GM12878 (cell line): ENCODE measurements at regions not wholly inside any gene's neighbourhood (a gene's known extent, or its start where the extent isn't known, plus 50 kb on each side); places are given as distances from the start of the nearest gene placed in this dataset.

Experiments used
- ATAC-seq: fragments of 200-7000 bp; cut with Tn5 transposase; 3 replicates; pipeline ENCODE4 v1.9.1; 2020; ENCODE audit warnings: mild to moderate bottlenecking, moderate library complexity
- BruUV-seq: library from RNA; stranded (reverse); fragments of 400-500 nt; replicated peaks from 2 replicates; lab custom pipeline; 2021; lab: Mats Ljungman, UMichigan
- CTCF ChIA-PET: fragments of 300-600 bp; sonication (Branson Sonifier 250); formaldehyde crosslinking; extraction: SDS; loops from one replicate; lab custom pipeline; 2021; ENCODE audit warnings: inconsistent platforms; lab: Yijun Ruan, JAX
- POLR2A ChIA-PET: fragments of 350-600 bp; formaldehyde crosslinking; extraction: SDS; loops from one replicate; lab custom pipeline; 2021; ENCODE audit warnings: inconsistent platforms; lab: Charles Lee
- RAD21 ChIA-PET: fragments of 300-600 bp; sonication (Branson Sonifier 250); formaldehyde crosslinking; loops from one replicate; lab custom pipeline; 2023; ENCODE audit warnings: antibody characterized with exemption; ENCODE audit not compliant: unreplicated experiment; lab: Charles Lee
- SMC1A ChIA-PET: fragments of 300-600 bp; sonication (Branson Sonifier 250); formaldehyde crosslinking; loops from one replicate; lab custom pipeline; 2023; ENCODE audit not compliant: unreplicated experiment, uncharacterized antibody; lab: Charles Lee
- DNase-seq: peaks from one replicate; pipeline ENCODE4 v3.0.0-alpha.2; 2011; ENCODE audit warnings: low read depth, low spot score
- FAIRE-seq: peaks from 3 replicates; lab custom pipeline; 2011; peaks lifted over from hg19 to GRCh38; lab: Jason Lieb, UNC
- H2AFZ ChIP-seq: 2 replicates; pipeline ENCODE4 v1.6.0; 2011; ENCODE audit warnings: low read depth, low read length, control low read depth; ENCODE audit not compliant: control insufficient read depth
- H3K27ac ChIP-seq: 2 replicates; pipeline ENCODE4 v1.5.1; 2011; ENCODE audit warnings: control low read depth; ENCODE audit not compliant: control insufficient read depth, insufficient read depth
- H3K27me3 ChIP-seq, 2 experiments: replicated peaks in 1 of 2; 2 replicates each; pipeline versions ENCODE4 v1.6.0 to v1.6.1; 2011; ENCODE audit warnings: low read length in 1 of 2; ENCODE audit not compliant: control insufficient read depth in 2 of 2, insufficient read depth in 2 of 2
- H3K36me3 ChIP-seq, 2 experiments: 2 replicates each; pipeline ENCODE4 v1.5.1; 2011; ENCODE audit warnings: low read length in 1 of 2; ENCODE audit not compliant: control insufficient read depth in 2 of 2, insufficient read depth in 2 of 2
- H3K4me1 ChIP-seq: 2 replicates; pipeline ENCODE4 v1.6.1; 2011; ENCODE audit warnings: mild to moderate bottlenecking, low read length, moderate library complexity, mixed read lengths; ENCODE audit not compliant: control insufficient read depth, insufficient read depth
- H3K4me2 ChIP-seq: 2 replicates; pipeline ENCODE4 v1.6.0; 2011; ENCODE audit warnings: control low read depth; ENCODE audit not compliant: control insufficient read depth, insufficient read depth
- H3K4me3 ChIP-seq: fragments of 200-600 bp; sonication (generic); 2 replicates; pipeline ENCODE4 v1.5.1; 2016
- H3K79me2 ChIP-seq: 2 replicates; pipeline ENCODE4 v1.6.0; 2011; ENCODE audit warnings: low read length; ENCODE audit not compliant: control insufficient read depth, insufficient read depth
- H3K9ac ChIP-seq: 2 replicates; pipeline ENCODE4 v1.8.0; 2011; ENCODE audit warnings: low read length, control low read depth, mixed read lengths; ENCODE audit not compliant: control insufficient read depth, insufficient read depth
- H3K9me3 ChIP-seq: replicated peaks from 3 replicates; pipeline ENCODE4 v1.5.1; 2011; ENCODE audit warnings: mild to moderate bottlenecking, low read length; ENCODE audit not compliant: control insufficient read depth, insufficient read depth
- H4K20me1 ChIP-seq: 2 replicates; pipeline ENCODE4 v1.6.0; 2011; ENCODE audit not compliant: control insufficient read depth, insufficient read depth
- CBX3 ChIP-seq: fragments of 200-600 bp; sonication (generic); IDR thresholded peaks from 2 replicates; pipeline ENCODE4 v1.6.1; 2016; ENCODE audit warnings: low read depth, borderline replicate concordance
- CHD1 ChIP-seq: IDR thresholded peaks from 2 replicates; pipeline ENCODE4 v1.6.1; 2012; ENCODE audit warnings: low read depth, low read length, improper control_type of control experiment
- CREB1 ChIP-seq: IDR thresholded peaks from 2 replicates; pipeline ENCODE4 v1.6.1; 2012; ENCODE audit warnings: low read depth, mild to moderate bottlenecking, inconsistent platforms
- EED ChIP-seq: sonication (generic); IDR thresholded peaks from 2 replicates; pipeline ENCODE4 v1.6.1; 2016; ENCODE audit warnings: antibody characterized with exemption, low read depth
- MEF2A ChIP-seq: IDR thresholded peaks from 2 replicates; pipeline ENCODE4 v1.6.1; 2011; ENCODE audit warnings: low read depth, mild to moderate bottlenecking, low read length, moderate library complexity; ENCODE audit not compliant: insufficient read depth
- MXI1 ChIP-seq: fragments of 150-350 bp; IDR thresholded peaks from 2 replicates; pipeline ENCODE4 v1.6.1; 2011; ENCODE audit warnings: low read depth, mild to moderate bottlenecking, inconsistent platforms, low read length, improper control_type of control experiment
- RAD51 ChIP-seq: fragments of 450-650 bp; IDR thresholded peaks from 2 replicates; pipeline ENCODE4 v1.6.1; 2016; ENCODE audit warnings: moderate library complexity, mild to moderate bottlenecking, inconsistent platforms
- ZNF384 ChIP-seq: IDR thresholded peaks from 2 replicates; pipeline ENCODE4 v1.6.1; 2012; ENCODE audit warnings: low read depth, mild to moderate bottlenecking, low read length, improper control_type of control experiment, borderline replicate concordance
- WGBS: methylation state at CpG from one replicate; pipeline ENCODE4 v1.1.6; 2016; ENCODE audit warnings: low lambda C conversion rate; ENCODE audit not compliant: insufficient replicate concordance, insufficient coverage; ENCODE audit errors: missing lambda C conversion rate; 5-methylcytosine and 5-hydroxymethylcytosine counted together
- in situ Hi-C: fragments of 300-500 bp; cut with MboI; formaldehyde crosslinking; loops from 9 replicates; pipeline ENCODE4 v1.14.3; 2018; ENCODE audit warnings: mixed read lengths
- intact Hi-C: fragments of 100-400 bp; cut with micrococcal nuclease; formaldehyde crosslinking; loops from one replicate; pipeline ENCODE4 v1.14.2; 2022; ENCODE audit not compliant: unreplicated experiment
- TF ChIP-seq, protein P1 (sequence below): fragments of 450-650 bp; IDR thresholded peaks from 2 replicates; pipeline ENCODE4 v1.6.1; 2017; ENCODE audit warnings: borderline replicate concordance
- TF ChIP-seq, protein P2 (sequence below): fragments of 450-650 bp; IDR thresholded peaks from 2 replicates; pipeline ENCODE4 v1.6.1; 2016; ENCODE audit warnings: mild to moderate bottlenecking

DNA sequence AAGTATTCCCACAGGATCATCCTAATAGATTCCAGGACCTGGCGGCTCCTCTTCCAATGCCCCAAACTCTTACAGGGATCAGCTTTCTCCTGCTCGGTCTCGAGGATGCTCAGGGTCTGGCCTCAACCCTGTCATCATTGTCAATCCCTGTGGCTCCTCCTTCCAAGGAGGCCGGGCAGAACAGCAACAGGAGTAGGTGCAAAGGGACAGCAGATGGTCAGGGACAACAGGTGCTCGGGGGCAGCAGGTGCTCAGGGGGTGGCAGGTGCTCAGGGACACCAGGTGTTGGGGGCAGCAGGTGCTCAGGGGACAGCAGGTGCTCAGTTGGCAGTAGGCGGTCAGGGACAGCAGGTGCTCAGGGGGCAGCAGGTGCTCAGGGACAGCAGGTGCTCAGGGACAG lies 84.8 kb downstream of the TTLL2 start:
- POLR2A ChIA-PET = no interaction called here
- WGBS = 0% methylated on average over 6 of the region's 6 CpGs

DNA sequence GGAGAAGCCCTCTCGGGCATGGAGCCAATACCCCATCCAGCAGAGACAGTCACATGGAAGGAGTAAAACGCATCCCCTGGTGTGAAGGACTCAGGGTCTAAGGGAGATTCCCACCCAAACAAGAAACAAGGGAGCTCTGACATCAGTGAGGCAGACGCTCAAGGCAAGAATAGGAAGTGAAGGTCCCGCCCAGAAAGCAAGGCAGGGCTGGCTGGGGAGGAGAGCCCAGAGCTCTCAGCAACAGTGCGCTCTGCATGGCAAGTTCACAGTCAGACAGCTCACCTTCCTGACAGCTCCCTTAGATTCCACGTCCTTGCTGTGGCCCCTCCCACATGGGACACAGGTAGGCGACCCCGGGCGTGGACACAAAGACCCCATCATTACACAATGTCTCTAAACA lies 85.6 kb downstream of the TTLL2 start:
- no peaks in the 10 kb centered on the region for H3K4me1 ChIP-seq
- FAIRE-seq (no peak), DNase-seq (no peak), ATAC-seq (no peak)
- H4K20me1 ChIP-seq = no peaks in the 10 kb centered on the region
- H3K36me3 ChIP-seq = no peaks in the 10 kb centered on the region; a peak in 1 of 4 replicates
- H3K27ac ChIP-seq = no peak overlapping the region
- WGBS = 23% methylated on average over 9 of the region's 9 CpGs
- SMC1A ChIA-PET = no interaction called here
- H3K79me2 ChIP-seq = no peaks in the 10 kb centered on the region
- CTCF ChIA-PET = no interaction called here
- H3K27me3 ChIP-seq = no peaks in the 10 kb centered on the region; a peak in 1 of 4 replicates
- H3K4me2 ChIP-seq = no peak overlapping the region
- intact Hi-C loops = no loop called here
- BruUV-seq = no TSS peak
- H3K4me3 ChIP-seq = no peak overlapping the region
- TF ChIP-seq ZNF384 (no peak), EED (no peak), MEF2A (no peak), CHD1 (no peak)
- TF ChIP-seq, protein P1, sequence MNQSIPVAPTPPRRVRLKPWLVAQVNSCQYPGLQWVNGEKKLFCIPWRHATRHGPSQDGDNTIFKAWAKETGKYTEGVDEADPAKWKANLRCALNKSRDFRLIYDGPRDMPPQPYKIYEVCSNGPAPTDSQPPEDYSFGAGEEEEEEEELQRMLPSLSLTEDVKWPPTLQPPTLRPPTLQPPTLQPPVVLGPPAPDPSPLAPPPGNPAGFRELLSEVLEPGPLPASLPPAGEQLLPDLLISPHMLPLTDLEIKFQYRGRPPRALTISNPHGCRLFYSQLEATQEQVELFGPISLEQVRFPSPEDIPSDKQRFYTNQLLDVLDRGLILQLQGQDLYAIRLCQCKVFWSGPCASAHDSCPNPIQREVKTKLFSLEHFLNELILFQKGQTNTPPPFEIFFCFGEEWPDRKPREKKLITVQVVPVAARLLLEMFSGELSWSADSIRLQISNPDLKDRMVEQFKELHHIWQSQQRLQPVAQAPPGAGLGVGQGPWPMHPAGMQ = no peak
- RAD21 ChIA-PET = no interaction called here
- H3K9me3 ChIP-seq = no peaks in the 10 kb centered on the region
- no peak overlapping the region for H3K9ac ChIP-seq
- H2AFZ ChIP-seq = no peak overlapping the region
- POLR2A ChIA-PET = no interaction called here
- in situ Hi-C loops = no loop called here

More for the DNA sequence above, 84.8 kb downstream of the TTLL2 start:
- Histone ChIP-seq H2AFZ (no peak overlapping the region), H3K79me2 (no peaks in the 10 kb centered on the region), H3K9ac (no peak overlapping the region), H3K4me2 (no peak overlapping the region), H3K36me3 (no peaks in the 10 kb centered on the region; a peak in 1 of 4 replicates), H3K4me3 (no peak overlapping the region), H3K27me3 (no peaks in the 10 kb centered on the region; a peak in 1 of 4 replicates), H3K27ac (no peak overlapping the region), H4K20me1 (no peaks in the 10 kb centered on the region), H3K4me1 (no peaks in the 10 kb centered on the region), H3K9me3 (no peaks in the 10 kb centered on the region)
- no TSS peak for BruUV-seq
- in situ Hi-C loops (no loop called here), intact Hi-C loops (no loop called here)
- DNase-seq (no peak), FAIRE-seq (no peak), ATAC-seq (no peak)
- ChIA-PET SMC1A (no interaction called here), RAD21 (no interaction called here), CTCF (no interaction called here)
- TF ChIP-seq CREB1 (no peak), CBX3 (no peak), MXI1 (no peak), RAD51 (no peak)
- TF ChIP-seq, protein P2, sequence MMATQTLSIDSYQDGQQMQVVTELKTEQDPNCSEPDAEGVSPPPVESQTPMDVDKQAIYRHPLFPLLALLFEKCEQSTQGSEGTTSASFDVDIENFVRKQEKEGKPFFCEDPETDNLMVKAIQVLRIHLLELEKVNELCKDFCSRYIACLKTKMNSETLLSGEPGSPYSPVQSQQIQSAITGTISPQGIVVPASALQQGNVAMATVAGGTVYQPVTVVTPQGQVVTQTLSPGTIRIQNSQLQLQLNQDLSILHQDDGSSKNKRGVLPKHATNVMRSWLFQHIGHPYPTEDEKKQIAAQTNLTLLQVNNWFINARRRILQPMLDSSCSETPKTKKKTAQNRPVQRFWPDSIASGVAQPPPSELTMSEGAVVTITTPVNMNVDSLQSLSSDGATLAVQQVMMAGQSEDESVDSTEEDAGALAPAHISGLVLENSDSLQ = no peak
